Erythroblast (primary cell): ENCODE measurements at regions not wholly inside any gene's neighbourhood (a gene's known extent, or its start where the extent isn't known, plus 50 kb on each side); places are given as distances from the start of the nearest gene placed in this dataset.

Experiments
- GATA1 ChIP-seq: IDR thresholded peaks from 2 replicates; pipeline ENCODE4 v1.6.1; 2011; ENCODE audit warnings: low read depth, mild to moderate bottlenecking, control low read depth, low read length, moderate library complexity
- POLR2A ChIP-seq: IDR thresholded peaks from 2 replicates; pipeline ENCODE4 v1.6.1; 2011; ENCODE audit warnings: mild to moderate bottlenecking, low read length

DNA sequence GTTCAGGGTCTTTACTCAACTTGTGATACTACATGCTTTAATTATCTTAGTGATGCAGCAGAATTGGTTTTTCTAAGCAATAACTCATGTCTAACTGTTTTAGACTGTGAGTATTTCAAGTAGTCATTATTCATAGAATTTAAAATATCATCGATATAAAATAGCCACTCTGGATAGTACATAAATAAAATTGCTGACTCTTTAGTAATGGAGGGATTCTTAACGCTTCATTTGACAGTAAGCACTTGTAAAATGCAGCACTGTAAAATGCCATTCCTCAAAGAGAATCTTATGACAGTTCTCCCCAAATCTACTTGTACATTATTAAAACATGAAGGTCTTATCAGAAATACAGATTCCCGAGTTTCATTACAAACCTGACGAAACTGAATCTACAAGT, 262.8 kb upstream of the LRFN5 start:
- TF ChIP-seq GATA1 (no peak), POLR2A (no peak)
